Vagina (tissue), 2 donors: ENCODE measurements at regions not wholly inside any gene's neighbourhood (a gene's known extent, or its start where the extent isn't known, plus 50 kb on each side); places are given as distances from the start of the nearest gene placed in this dataset.

Experiments used
- DNase-seq, 2 donors: peaks; one replicate each; pipeline ENCODE4 v3.0.0-alpha.2; 2017; ENCODE audit errors: extremely low spot score in 2 of 2
- H3K27ac ChIP-seq: fragments of 200-600 bp; sonication (generic); one replicate; pipeline ENCODE4 v1.5.1; 2019
- H3K27me3 ChIP-seq: fragments of 200-600 bp; sonication (generic); one replicate; pipeline ENCODE4 v1.5.1; 2019
- H3K36me3 ChIP-seq, 2 donors: fragments of 200-600 bp; sonication (generic); one replicate each; pipeline ENCODE4 v1.5.1; 2017 to 2019
- H3K4me1 ChIP-seq: fragments of 200-600 bp; sonication (generic); one replicate; pipeline ENCODE4 v1.5.1; 2019
- H3K4me3 ChIP-seq, 2 donors: fragments of 200-600 bp; sonication (generic); 1 replicate in 1 of 2; 2 replicates in 1 of 2; pipeline ENCODE4 v1.5.1; 2016 to 2019
- H3K9me3 ChIP-seq: fragments of 200-600 bp; sonication (generic); one replicate; pipeline ENCODE4 v1.5.1; 2019
- POLR2A ChIP-seq, 2 donors: fragments of 450-650 bp; IDR thresholded peaks; one replicate each; pipeline ENCODE4 v1.6.1; 2017; ENCODE audit warnings: antibody characterized with exemption in 2 of 2, mild to moderate bottlenecking in 2 of 2, moderate library complexity in 2 of 2
- POLR2AphosphoS5 ChIP-seq, 2 donors: sonication (generic); formaldehyde crosslinking; IDR thresholded peaks; one replicate each; pipeline ENCODE4 v1.9.0; 2017; ENCODE audit warnings: antibody characterized with exemption in 2 of 2, mild to moderate bottlenecking in 2 of 2, low read depth in 1 of 2; ENCODE audit not compliant: insufficient read depth in 1 of 2
- intact Hi-C: fragments of 100-400 bp; cut with DNase I; formaldehyde crosslinking; loops from one replicate; pipeline ENCODE4 v1.15.1; 2023
- TF ChIP-seq, protein P1 (sequence below), 3 experiments: fragments of 450-650 bp in 2 of 3; fragments of 200-600 bp in 1 of 3; sonication (generic) in 1 of 3; IDR thresholded peaks; one replicate each; pipeline ENCODE4 v1.5.1; 2017 to 2019; ENCODE audit warnings: antibody characterized with exemption in 3 of 3, mild to moderate bottlenecking in 2 of 3, moderate library complexity in 2 of 3

DNA sequence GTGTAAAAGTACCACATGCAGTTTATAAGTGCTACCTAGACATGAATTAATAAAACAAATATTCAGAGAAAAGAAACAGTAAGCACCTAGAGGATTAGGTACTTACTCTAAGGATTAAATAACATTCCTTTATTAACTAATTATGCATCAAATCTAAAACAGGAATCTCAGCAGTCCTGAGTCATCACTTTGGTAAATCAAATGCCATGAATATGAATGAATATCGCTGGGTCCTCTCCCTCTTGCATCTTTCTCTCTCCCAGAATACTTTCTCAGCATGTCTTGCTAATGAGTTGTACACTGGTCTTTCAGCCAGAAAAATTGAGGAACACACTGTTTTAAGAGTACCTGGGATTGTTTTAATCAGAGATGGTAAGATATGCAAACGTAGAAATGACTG lies 225.5 kb upstream of the NFE2L3 start:
- no peak overlapping the region for H3K4me3 ChIP-seq
- H3K27ac ChIP-seq, result no peak overlapping the region
- TF ChIP-seq POLR2AphosphoS5 (IDR thresholded peaks at IDR 0.05; ENCODE audit: insufficient read depth in 1 of 2, low read depth in 1 of 2) (no peak), POLR2A (IDR thresholded peaks at IDR 0.05) (no peak)
- TF ChIP-seq, protein P1, sequence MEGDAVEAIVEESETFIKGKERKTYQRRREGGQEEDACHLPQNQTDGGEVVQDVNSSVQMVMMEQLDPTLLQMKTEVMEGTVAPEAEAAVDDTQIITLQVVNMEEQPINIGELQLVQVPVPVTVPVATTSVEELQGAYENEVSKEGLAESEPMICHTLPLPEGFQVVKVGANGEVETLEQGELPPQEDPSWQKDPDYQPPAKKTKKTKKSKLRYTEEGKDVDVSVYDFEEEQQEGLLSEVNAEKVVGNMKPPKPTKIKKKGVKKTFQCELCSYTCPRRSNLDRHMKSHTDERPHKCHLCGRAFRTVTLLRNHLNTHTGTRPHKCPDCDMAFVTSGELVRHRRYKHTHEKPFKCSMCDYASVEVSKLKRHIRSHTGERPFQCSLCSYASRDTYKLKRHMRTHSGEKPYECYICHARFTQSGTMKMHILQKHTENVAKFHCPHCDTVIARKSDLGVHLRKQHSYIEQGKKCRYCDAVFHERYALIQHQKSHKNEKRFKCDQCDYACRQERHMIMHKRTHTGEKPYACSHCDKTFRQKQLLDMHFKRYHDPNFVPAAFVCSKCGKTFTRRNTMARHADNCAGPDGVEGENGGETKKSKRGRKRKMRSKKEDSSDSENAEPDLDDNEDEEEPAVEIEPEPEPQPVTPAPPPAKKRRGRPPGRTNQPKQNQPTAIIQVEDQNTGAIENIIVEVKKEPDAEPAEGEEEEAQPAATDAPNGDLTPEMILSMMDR (IDR thresholded peaks at IDR 0.05), result no peak
- no peaks in the 10 kb centered on the region for H3K4me1 ChIP-seq
- H3K36me3 ChIP-seq, result no peaks in the 10 kb centered on the region
- H3K27me3 ChIP-seq, result no peaks in the 10 kb centered on the region
- no peaks in the 10 kb centered on the region for H3K9me3 ChIP-seq
- no peak for DNase-seq
- intact Hi-C loops, result no loop called here

DNA sequence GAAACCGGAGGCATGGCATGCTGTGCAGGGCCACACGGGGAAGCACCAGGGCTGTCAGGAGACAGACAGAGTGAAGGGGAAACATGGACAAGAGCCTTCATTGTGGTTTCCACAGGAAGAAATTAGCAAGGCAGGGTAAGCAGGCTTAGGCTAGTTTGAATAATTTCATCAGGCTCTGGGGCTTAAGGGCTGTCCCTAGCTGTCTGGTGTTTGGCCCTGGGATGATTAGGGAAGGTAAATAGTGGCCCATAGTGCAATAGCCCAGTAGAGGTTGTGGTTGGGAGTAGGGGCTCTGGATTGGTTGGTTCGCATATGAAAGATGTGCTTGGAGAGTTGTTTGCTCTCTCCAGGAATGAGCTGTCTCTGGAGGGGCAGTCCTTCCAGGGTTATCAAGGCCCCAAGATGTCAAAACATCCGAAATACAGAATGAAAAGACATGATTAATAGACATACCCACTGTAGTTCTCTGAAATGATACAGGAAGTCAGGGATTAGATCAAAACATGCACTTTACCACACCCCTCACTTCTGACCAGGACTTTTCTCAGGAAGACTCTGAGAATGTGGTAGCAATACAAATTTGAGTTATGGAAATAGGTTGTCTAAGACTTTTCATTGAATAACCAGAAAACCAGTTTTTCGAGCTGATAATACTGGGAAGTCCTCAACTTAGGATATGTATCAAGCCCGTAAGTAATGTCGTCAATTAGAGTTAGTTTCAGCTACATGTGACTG lies 224.9 kb upstream of the NFE2L3 start:
- H3K27me3 ChIP-seq, result no peaks in the 10 kb centered on the region
- H3K9me3 ChIP-seq, result no peaks in the 10 kb centered on the region
- no peak overlapping the region for H3K4me3 ChIP-seq
- no peak for TF ChIP-seq POLR2A (IDR thresholded peaks at IDR 0.05)
- TF ChIP-seq POLR2AphosphoS5 (IDR thresholded peaks at IDR 0.05; ENCODE audit: insufficient read depth in 1 of 2, low read depth in 1 of 2), result no peak
- TF ChIP-seq, protein P1 (IDR thresholded peaks at IDR 0.05), result no peak
- DNase-seq, result no peak
- intact Hi-C loops, result no loop called here
- H3K36me3 ChIP-seq, result no peaks in the 10 kb centered on the region
- no peak overlapping the region for H3K27ac ChIP-seq
- no peaks in the 10 kb centered on the region for H3K4me1 ChIP-seq

DNA sequence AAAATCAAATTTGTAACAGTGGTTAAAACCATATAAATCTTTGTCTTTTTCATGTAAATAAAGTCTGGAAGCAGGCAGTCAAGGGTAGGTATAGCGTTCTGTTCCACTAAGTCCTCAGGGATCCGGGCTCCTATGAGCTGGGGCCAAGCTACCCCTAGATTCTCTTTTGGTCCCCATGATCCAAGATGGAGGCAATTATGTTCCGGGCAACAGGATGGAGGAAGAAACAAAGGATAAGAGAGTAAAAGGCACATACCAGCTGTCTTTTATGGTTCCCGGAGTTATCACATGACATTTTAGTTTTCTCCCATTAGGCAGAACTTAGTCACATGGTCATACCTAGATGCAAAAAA lies 224.4 kb upstream of the NFE2L3 start:
- DNase-seq, result no peak
- Histone ChIP-seq H3K4me3 (no peak overlapping the region), H3K27me3 (no peaks in the 10 kb centered on the region), H3K9me3 (no peaks in the 10 kb centered on the region), H3K4me1 (no peaks in the 10 kb centered on the region), H3K27ac (no peak overlapping the region), H3K36me3 (no peaks in the 10 kb centered on the region)
- TF ChIP-seq POLR2AphosphoS5 (IDR thresholded peaks at IDR 0.05; ENCODE audit: insufficient read depth in 1 of 2, low read depth in 1 of 2) (no peak), POLR2A (IDR thresholded peaks at IDR 0.05) (no peak)
- TF ChIP-seq, protein P1 (IDR thresholded peaks at IDR 0.05), result no peak
- intact Hi-C loops, result no loop called here

DNA sequence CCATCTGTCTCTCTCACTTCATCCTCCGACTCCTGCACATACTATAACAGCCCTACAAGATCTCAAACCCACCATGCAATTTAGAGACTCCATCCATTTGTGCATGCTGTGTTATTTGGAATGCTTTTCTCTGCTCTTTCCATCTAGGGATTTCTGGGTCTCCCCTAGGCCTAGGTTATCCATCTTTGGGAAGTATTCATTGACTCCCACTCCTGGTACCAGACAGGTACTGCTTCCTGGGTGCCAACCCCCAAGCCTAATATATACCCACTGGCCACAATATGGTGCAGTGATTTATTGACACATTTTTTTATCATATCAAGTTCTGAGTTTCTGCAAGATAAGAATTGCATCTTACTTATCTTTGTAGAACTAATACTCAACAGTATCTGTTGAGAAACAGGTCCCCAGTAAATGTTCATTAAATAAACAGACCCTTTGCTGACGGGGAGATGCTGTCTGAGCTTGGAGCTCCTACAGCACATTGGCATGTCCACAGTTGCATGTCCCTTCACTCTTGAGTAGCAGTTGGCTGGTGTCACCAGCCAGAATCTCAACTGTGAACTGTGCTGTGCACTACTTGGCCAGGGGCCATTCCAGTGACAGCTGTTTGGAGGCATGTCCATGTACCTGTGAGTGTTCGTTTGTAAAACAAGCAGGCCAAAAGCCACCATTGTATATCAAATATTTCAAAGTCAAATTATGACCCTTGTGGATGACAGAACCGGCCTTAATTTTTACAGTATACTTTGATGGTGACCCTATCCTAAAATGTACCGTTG lies 223.3 kb upstream of the NFE2L3 start:
- intact Hi-C loops, result no loop called here
- no peak overlapping the region for H3K27ac ChIP-seq
- TF ChIP-seq POLR2A (IDR thresholded peaks at IDR 0.05) (no peak), POLR2AphosphoS5 (IDR thresholded peaks at IDR 0.05; ENCODE audit: insufficient read depth in 1 of 2, low read depth in 1 of 2) (no peak)
- TF ChIP-seq, protein P1 (IDR thresholded peaks at IDR 0.05), result no peak
- no peaks in the 10 kb centered on the region for H3K36me3 ChIP-seq
- DNase-seq, result no peak
- no peaks in the 10 kb centered on the region for H3K27me3 ChIP-seq
- H3K4me1 ChIP-seq, result no peaks in the 10 kb centered on the region
- no peaks in the 10 kb centered on the region for H3K9me3 ChIP-seq
- H3K4me3 ChIP-seq, result no peak overlapping the region

DNA sequence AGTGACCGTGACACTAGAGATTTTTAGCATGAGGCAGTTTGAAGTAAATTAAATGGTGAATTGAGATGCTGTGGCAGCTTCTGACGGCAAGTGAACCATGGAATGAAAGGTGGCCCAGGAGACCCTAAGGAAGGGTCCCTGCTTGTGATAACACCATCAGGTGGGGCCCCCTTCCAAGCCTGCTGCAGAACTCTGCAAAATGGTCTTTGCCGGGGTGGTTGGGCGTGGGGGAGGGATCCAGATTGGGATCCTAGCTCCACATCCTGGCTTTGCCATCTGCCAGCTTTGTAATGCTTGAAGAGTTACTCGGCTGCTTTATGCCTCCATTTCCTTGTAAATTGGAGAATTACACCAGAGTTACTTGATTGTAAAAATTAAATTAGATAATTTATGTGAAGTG lies 222.6 kb upstream of the NFE2L3 start:
- Histone ChIP-seq H3K9me3 (no peaks in the 10 kb centered on the region), H3K36me3 (no peaks in the 10 kb centered on the region), H3K27me3 (no peaks in the 10 kb centered on the region), H3K4me1 (no peaks in the 10 kb centered on the region), H3K4me3 (no peak overlapping the region), H3K27ac (no peak overlapping the region)
- TF ChIP-seq POLR2A (IDR thresholded peaks at IDR 0.05) (no peak), POLR2AphosphoS5 (IDR thresholded peaks at IDR 0.05; ENCODE audit: insufficient read depth in 1 of 2, low read depth in 1 of 2) (no peak)
- TF ChIP-seq, protein P1 (IDR thresholded peaks at IDR 0.05), result no peak
- no peak for DNase-seq
- intact Hi-C loops, result no loop called here
